ENCODE measurements at regions not wholly inside any gene's neighbourhood (a gene's known extent, or its start where the extent isn't known, plus 50 kb on each side); places are given as distances from the start of the nearest gene placed in this dataset.

GRCh38 chr2:41962922-41963622 lies 84.7 kb upstream of the PKDCC start:
- TF ChIP-seq CTCF (IDR thresholded peaks at IDR 0.05) (no peak), POLR2A (IDR thresholded peaks at IDR 0.05) (no peak)

Data from uterus (tissue), 2 donors.